Mesendoderm (in vitro differentiated cells): ENCODE measurements at regions not wholly inside any gene's neighbourhood (a gene's known extent, or its start where the extent isn't known, plus 50 kb on each side); places are given as distances from the start of the nearest gene placed in this dataset.

ENCODE experiments used
- DNase-seq: peaks from one replicate; pipeline ENCODE4 v3.0.0; 2013
- H2AK5ac ChIP-seq: 2 replicates; pipeline ENCODE4 v1.6.1; 2013; ENCODE audit warnings: low read length, inconsistent platforms
- H2BK120ac ChIP-seq: 2 replicates; pipeline ENCODE4 v1.6.1; 2013; ENCODE audit warnings: low read depth, mild to moderate bottlenecking, low read length, moderate library complexity, mixed read lengths
- H2BK15ac ChIP-seq: replicated peaks from 2 replicates; pipeline ENCODE4 v1.6.1; 2013; ENCODE audit warnings: low read depth, mild to moderate bottlenecking, moderate library complexity
- H2BK5ac ChIP-seq: 2 replicates; pipeline ENCODE4 v1.6.1; 2013; ENCODE audit warnings: low read length, inconsistent platforms
- H3K18ac ChIP-seq: 2 replicates; pipeline ENCODE4 v1.6.1; 2013; ENCODE audit warnings: mild to moderate bottlenecking, low read length, mixed read lengths
- H3K23ac ChIP-seq: one replicate; pipeline ENCODE4 v1.6.1; 2013; ENCODE audit warnings: low read length
- H3K27ac ChIP-seq: 2 replicates; pipeline ENCODE4 v1.5.1; 2013; ENCODE audit warnings: low read depth, mild to moderate bottlenecking, inconsistent platforms, low read length, moderate library complexity
- H3K27me3 ChIP-seq: 2 replicates; pipeline ENCODE4 v1.6.1; 2013; ENCODE audit warnings: low read length, control low read depth, mild to moderate bottlenecking, inconsistent platforms; ENCODE audit not compliant: insufficient read depth, poor library complexity
- H3K36me3 ChIP-seq: 2 replicates; pipeline ENCODE4 v1.6.1; 2013; ENCODE audit warnings: low read length, inconsistent platforms; ENCODE audit not compliant: control insufficient read depth, insufficient read depth
- H3K4ac ChIP-seq: one replicate; pipeline ENCODE4 v1.6.1; 2013; ENCODE audit warnings: low read depth, mild to moderate bottlenecking, low read length, moderate library complexity
- H3K4me1 ChIP-seq: 2 replicates; pipeline ENCODE4 v1.6.1; 2013; ENCODE audit warnings: low read depth, low read length, inconsistent platforms; ENCODE audit not compliant: control insufficient read depth
- H3K4me2 ChIP-seq: 2 replicates; pipeline ENCODE4 v1.6.1; 2013; ENCODE audit warnings: low read length
- H3K4me3 ChIP-seq: 2 replicates; pipeline ENCODE4 v1.5.1; 2013; ENCODE audit warnings: mild to moderate bottlenecking, low read length
- H3K56ac ChIP-seq: one replicate; pipeline ENCODE4 v1.6.1; 2013; ENCODE audit warnings: low read length
- H3K79me1 ChIP-seq: 2 replicates; pipeline ENCODE4 v1.6.1; 2013; ENCODE audit warnings: low read length, inconsistent platforms
- H3K79me2 ChIP-seq: 2 replicates; pipeline ENCODE4 v1.6.1; 2013; ENCODE audit warnings: mild to moderate bottlenecking, low read length; ENCODE audit not compliant: control insufficient read depth, insufficient read depth
- H3K9ac ChIP-seq: 2 replicates; pipeline ENCODE4 v1.6.1; 2013; ENCODE audit warnings: low read length, inconsistent platforms
- H4K5ac ChIP-seq: one replicate; pipeline ENCODE4 v1.6.1; 2013; ENCODE audit warnings: low read length
- H4K8ac ChIP-seq: one replicate; pipeline ENCODE4 v1.6.1; 2013; ENCODE audit warnings: low read depth, mild to moderate bottlenecking, control low read depth, low read length, moderate library complexity
- WGBS: extraction: QIAGEN DNeasy Blood & Tissue Kit; methylation state at CpG from one replicate; pipeline ENCODE4 v1.1.7; 2013; ENCODE audit warnings: low lambda C conversion rate, missing lambda C conversion rate; ENCODE audit not compliant: insufficient coverage; ENCODE audit errors: extremely low coverage; 5-methylcytosine and 5-hydroxymethylcytosine counted together

GRCh38 chr17:36786867-36787266, 150.4 kb upstream of the LHX1 start:
- Histone ChIP-seq H4K5ac (no peak overlapping the region), H3K56ac (no peak overlapping the region), H3K4me2 (no peak overlapping the region), H2BK5ac (no peak overlapping the region), H3K27ac (no peak overlapping the region), H3K4me3 (no peak overlapping the region), H3K23ac (no peak overlapping the region), H3K79me1 (no peaks in the 10 kb centered on the region), H3K79me2 (no peaks in the 10 kb centered on the region), H3K4ac (no peak overlapping the region), H3K9ac (no peak overlapping the region), H2AK5ac (no peak overlapping the region), H3K27me3 (no peaks in the 10 kb centered on the region), H4K8ac (no peak overlapping the region), H2BK15ac (no peak overlapping the region), H2BK120ac (no peak overlapping the region), H3K4me1 (no peaks in the 10 kb centered on the region), H3K36me3 (no peaks in the 10 kb centered on the region), H3K18ac (no peak overlapping the region)
- DNase-seq: no peak
- no CpG with 5 or more reads among the region's 2 CpGs for WGBS

GRCh38 chr17:36791150-36791941, 145.9 kb upstream of the LHX1 start:
- no peak overlapping the region for H3K56ac ChIP-seq
- H3K9ac ChIP-seq: no peak overlapping the region
- no peak overlapping the region for H2BK15ac ChIP-seq
- no peak overlapping the region for H3K23ac ChIP-seq
- no peak overlapping the region for H3K18ac ChIP-seq
- H3K79me2 ChIP-seq: no peaks in the 10 kb centered on the region
- H3K4me2 ChIP-seq: no peak overlapping the region
- no peaks in the 10 kb centered on the region for H3K4me1 ChIP-seq
- H4K5ac ChIP-seq: no peak overlapping the region
- H3K79me1 ChIP-seq: no peaks in the 10 kb centered on the region
- H3K27ac ChIP-seq: no peak overlapping the region
- no peak overlapping the region for H2BK5ac ChIP-seq
- H3K4me3 ChIP-seq: no peak overlapping the region
- no peaks in the 10 kb centered on the region for H3K27me3 ChIP-seq
- no peak overlapping the region for H4K8ac ChIP-seq
- H2AK5ac ChIP-seq: no peak overlapping the region
- no peak for DNase-seq
- H2BK120ac ChIP-seq: no peak overlapping the region
- no peak overlapping the region for H3K4ac ChIP-seq
- no CpG with 5 or more reads among the region's 7 CpGs for WGBS
- no peaks in the 10 kb centered on the region for H3K36me3 ChIP-seq

DNA sequence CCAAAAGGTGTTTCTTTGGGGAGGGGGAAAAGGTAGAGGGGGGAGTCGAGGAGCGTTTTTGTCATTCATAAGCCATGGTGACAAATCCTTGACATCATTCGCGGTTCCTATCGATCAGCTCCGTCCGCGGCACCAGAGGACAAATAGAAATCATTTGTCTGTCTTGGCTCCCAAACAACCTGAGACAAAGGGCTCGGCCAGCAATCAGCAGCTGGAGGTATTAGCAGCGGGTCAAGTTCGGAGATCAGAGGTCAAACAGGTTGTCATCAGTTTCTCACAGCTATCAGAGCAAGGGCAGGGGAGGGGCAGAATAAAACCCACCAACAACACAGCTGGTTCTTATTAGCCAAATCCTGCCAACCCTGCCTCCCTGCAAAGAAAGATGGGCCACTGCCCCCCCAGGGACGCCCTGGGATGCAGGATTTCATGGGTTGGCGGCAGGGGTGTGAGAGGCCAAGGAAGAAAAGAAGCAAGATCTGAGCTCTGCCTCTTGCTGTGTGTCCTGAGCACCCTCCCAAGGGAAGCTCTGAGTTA, 145.3 kb upstream of the LHX1 start:
- Histone ChIP-seq H2BK15ac (no peak overlapping the region), H3K36me3 (no peaks in the 10 kb centered on the region), H3K79me2 (no peaks in the 10 kb centered on the region), H3K4me1 (no peaks in the 10 kb centered on the region), H3K27me3 (no peaks in the 10 kb centered on the region), H3K9ac (no peak overlapping the region), H3K27ac (no peak overlapping the region), H3K4me2 (no peak overlapping the region), H3K4me3 (no peak overlapping the region), H3K4ac (no peak overlapping the region), H2AK5ac (no peak overlapping the region), H2BK120ac (no peak overlapping the region), H3K18ac (no peak overlapping the region), H4K5ac (no peak overlapping the region), H4K8ac (no peak overlapping the region), H3K23ac (no peak overlapping the region), H2BK5ac (no peak overlapping the region), H3K79me1 (no peaks in the 10 kb centered on the region), H3K56ac (no peak overlapping the region)
- DNase-seq: no peak
- no CpG with 5 or more reads among the region's 13 CpGs for WGBS

DNA sequence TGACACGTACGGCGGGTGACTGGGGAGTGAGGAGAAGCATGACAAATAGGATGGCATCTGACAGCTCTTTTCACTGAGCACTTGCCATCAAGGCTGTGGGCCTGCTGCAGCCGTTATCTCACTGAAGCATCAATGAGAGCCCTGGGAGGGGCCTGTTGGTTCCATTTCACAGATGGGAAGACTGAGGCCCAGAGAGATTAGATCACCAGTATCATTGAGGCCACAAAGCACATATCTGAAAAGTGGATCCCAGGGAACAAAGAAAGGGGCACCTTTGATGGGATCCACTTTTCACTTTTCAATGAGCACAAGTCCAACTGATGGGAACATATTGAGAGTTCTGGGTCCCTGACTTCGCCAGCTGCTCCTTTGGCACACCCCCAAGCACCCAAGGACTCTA, 144.4 kb upstream of the LHX1 start:
- WGBS: no CpG with 5 or more reads among the region's 5 CpGs

DNA sequence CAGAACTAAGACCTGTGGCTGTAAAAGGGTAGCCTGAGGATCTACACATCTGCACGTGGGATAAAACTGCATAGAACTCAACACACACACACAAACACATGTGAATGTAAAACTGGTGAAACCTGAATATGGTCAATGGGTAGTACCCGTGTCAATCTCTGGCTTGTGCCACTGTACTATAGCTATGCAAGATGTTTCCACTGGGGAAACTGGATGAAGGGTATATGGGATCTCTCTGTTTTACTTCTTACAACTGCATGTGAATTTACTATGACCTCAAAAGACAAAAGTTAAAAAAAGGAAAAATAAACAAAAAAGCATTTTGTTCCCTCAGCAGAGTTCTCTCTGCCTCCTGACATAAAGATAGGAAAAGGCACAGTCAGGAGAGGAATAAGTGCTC, 143.3 kb upstream of the LHX1 start:
- Histone ChIP-seq H3K4me2 (no peak overlapping the region), H3K4ac (no peak overlapping the region), H3K23ac (no peak overlapping the region), H2BK5ac (no peak overlapping the region), H3K79me1 (no peaks in the 10 kb centered on the region), H3K9ac (no peak overlapping the region), H3K27me3 (no peaks in the 10 kb centered on the region), H3K79me2 (no peaks in the 10 kb centered on the region), H2BK120ac (no peak overlapping the region), H4K8ac (no peak overlapping the region), H3K4me3 (no peak overlapping the region), H3K4me1 (no peaks in the 10 kb centered on the region), H3K18ac (no peak overlapping the region), H3K27ac (no peak overlapping the region), H2AK5ac (no peak overlapping the region), H4K5ac (no peak overlapping the region), H3K56ac (no peak overlapping the region), H3K36me3 (no peaks in the 10 kb centered on the region), H2BK15ac (no peak overlapping the region)
- WGBS: no CpG with 5 or more reads among the region's 2 CpGs
- no peak for DNase-seq

More for the DNA sequence above, 144.4 kb upstream of the LHX1 start:
- H3K4ac ChIP-seq: no peak overlapping the region
- no peak overlapping the region for H2BK15ac ChIP-seq
- H3K56ac ChIP-seq: no peak overlapping the region
- no peak overlapping the region for H2BK5ac ChIP-seq
- H3K23ac ChIP-seq: no peak overlapping the region
- H3K79me1 ChIP-seq: no peaks in the 10 kb centered on the region
- no peak overlapping the region for H2AK5ac ChIP-seq
- no peak overlapping the region for H3K18ac ChIP-seq
- no peak overlapping the region for H3K27ac ChIP-seq
- no peaks in the 10 kb centered on the region for H3K79me2 ChIP-seq
- no peak overlapping the region for H3K4me2 ChIP-seq
- no peak overlapping the region for H3K9ac ChIP-seq
- no peaks in the 10 kb centered on the region for H3K4me1 ChIP-seq
- no peak overlapping the region for H3K4me3 ChIP-seq
- no peak for DNase-seq
- H3K27me3 ChIP-seq: no peaks in the 10 kb centered on the region
- H4K8ac ChIP-seq: no peak overlapping the region
- no peak overlapping the region for H4K5ac ChIP-seq
- H2BK120ac ChIP-seq: no peak overlapping the region
- H3K36me3 ChIP-seq: no peaks in the 10 kb centered on the region
